GM21381 (cell line): ENCODE measurements at regions not wholly inside any gene's neighbourhood (a gene's known extent, or its start where the extent isn't known, plus 50 kb on each side); places are given as distances from the start of the nearest gene placed in this dataset.
"Not testable (repeated sequence)": the region's sequence is repeated elsewhere in the genome, so short reads cannot be mapped to it uniquely, and the experiment has no call there.

ENCODE experiments used
- ATAC-seq: cut with Tn5 transposase; IDR thresholded peaks from one replicate; pipeline ENCODE4 v1.9.1; 2021; ENCODE audit warnings: mild to moderate bottlenecking, moderate library complexity; ENCODE audit not compliant: unreplicated experiment

GRCh38 chr16:33710696-33711087 lies 251.3 kb downstream of the TP53TG3F start:
- not testable (repeated sequence) for ATAC-seq

- not testable (repeated sequence) for ATAC-seq
Observed at GRCh38 chr16:33711616-33712015, 252.2 kb downstream of the TP53TG3F start.

DNA sequence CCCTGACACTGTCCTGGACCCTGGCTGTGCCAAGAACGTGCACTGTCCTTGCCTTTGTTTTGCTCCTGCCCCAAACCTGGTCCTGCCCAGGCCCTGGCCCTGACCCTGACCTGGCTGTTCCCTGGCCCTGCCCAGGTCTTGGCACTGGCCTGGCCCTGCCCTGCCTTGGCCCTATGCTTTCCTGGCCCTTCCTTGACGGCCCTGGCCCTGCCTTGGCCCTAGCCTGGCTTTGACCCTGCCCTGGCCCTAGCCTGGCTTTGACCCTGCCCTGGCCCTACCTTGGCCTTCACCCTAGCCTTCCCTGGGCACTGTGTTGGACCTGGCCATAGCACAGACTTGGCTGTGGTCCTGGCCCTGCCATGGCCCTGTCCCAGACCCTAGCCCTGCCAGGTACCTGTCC lies 252.9 kb downstream of the TP53TG3F start:
- ATAC-seq, result not testable (repeated sequence)

DNA sequence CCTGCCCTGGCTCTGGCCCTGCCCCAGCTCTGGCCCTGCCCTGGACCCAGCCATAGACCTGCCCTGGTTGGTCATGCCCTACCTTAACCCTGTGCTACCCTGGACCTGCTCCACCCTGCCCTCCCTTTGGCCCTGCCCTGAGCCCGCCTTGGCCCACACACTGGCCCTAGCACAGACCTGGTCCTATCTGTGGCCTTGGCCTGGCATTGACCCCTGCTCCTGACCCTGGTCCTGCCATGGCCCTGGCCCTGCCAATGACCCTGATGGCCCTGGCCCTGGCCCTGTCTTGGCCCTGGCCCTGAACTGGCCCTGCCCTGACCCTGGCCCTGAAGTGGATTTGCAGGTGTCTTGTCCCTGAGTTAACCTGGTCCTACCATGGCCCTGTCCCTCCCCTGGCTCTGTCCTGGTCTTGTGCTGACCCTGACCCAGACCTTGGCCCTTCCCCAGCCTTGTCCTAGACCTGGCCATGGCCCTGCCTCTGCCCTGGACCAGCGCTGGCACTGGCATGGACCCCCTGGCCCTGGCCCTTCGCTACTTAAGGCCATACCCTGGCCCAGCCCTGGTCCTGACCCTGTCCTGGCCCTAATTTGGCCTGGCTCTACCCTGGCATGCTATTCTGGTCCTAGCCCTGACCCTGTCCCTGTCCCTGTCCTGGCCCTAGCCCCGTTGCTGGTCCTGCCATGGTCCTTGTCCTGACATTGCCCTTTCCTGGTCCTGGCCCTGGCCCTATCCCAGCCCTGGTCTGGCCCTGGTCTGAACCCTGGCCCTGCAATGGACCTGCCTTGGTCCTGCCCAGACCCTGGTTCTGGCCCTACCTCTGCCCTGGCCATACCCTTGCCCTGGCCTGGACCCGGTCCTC lies 253.7 kb downstream of the TP53TG3F start:
- not testable (repeated sequence) for ATAC-seq

DNA sequence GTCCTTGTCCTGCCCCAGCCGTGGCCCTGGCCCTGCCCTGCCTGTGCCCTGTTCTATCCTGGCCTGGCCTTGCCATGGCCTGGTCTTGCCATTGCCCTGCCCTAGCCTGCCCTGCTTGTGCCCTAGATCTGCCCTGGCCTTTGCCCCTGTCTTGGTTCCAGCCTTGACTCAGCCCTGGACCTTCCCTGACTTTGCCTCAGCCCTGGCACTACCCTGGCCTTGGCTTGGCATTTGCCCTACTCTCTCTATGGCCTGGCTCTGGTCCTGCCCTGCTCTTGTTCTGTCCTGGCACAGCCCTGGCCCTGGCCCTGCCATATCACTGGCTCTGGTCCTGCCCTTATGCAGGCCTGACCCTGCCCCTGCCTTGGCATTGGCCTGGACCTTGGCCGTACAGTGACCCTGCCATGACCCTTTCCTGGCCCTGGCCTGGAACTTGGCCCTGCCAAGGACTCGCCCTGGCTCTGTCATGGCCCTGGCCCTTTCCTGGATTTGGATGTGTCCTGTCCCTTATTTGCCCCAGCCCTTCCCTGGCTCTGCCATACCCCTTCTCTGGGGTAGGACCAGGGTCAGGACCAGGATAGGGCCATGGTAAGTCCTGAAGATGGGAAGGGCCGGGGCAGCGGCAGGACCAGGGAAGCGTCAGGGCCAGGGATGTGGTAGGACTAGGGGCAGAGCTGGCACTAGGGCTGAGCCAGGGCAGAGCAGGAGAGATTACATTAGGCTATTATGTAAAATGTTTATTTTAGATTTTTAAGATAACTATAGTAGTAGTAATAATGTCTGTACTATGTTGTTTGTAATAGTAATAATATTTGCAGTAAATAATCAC lies 254.5 kb downstream of the TP53TG3F start:
- not testable (repeated sequence) for ATAC-seq

- ATAC-seq, result not testable (repeated sequence)
Observed at GRCh38 chr16:33731167-33731566, 271.8 kb downstream of the TP53TG3F start.

GRCh38 chr16:33734650-33735049 lies 275.2 kb downstream of the TP53TG3F start:
- ATAC-seq, result not testable (repeated sequence)

GRCh38 chr16:33766869-33767765 lies 307.7 kb downstream of the TP53TG3F start:
- not testable (repeated sequence) for ATAC-seq

DNA sequence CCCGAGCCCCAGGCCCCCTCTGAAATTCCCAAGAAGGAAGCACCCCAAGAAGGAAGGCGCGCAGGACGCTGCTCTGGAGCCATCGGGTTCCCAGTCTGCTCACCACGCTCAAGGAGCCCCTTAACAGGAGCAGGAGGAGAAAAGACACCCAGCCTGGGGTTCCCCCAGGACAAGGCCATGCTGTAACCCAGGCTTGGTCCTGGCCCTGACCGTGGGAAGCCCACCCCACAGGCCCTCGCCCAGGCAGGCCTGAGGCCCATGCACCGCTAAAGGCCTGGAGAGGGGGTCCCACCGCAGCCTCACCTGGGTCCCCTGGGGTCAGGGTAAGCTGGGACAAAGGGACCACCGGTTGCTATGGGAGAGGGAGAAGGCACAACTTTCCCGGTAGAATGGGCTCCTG lies 309.3 kb downstream of the TP53TG3F start:
- ATAC-seq, result not testable (repeated sequence)

- not testable (repeated sequence) for ATAC-seq
Observed at GRCh38 chr16:33769180-33769846, 309.9 kb downstream of the TP53TG3F start.

GRCh38 chr16:33770478-33770877 lies 311.1 kb downstream of the TP53TG3F start:
- not testable (repeated sequence) for ATAC-seq

GRCh38 chr16:33771211-33771610 lies 311.8 kb downstream of the TP53TG3F start:
- ATAC-seq, result not testable (repeated sequence)

GRCh38 chr16:33773966-33774365 lies 314.6 kb downstream of the TP53TG3F start:
- not testable (repeated sequence) for ATAC-seq

- ATAC-seq, result not testable (repeated sequence)
Observed at GRCh38 chr16:33774724-33775123, 315.3 kb downstream of the TP53TG3F start.

- ATAC-seq, result not testable (repeated sequence)
Observed at GRCh38 chr16:33816328-33816944, 357.0 kb downstream of the TP53TG3F start.

GRCh38 chr16:33824736-33825135 lies 365.3 kb downstream of the TP53TG3F start:
- ATAC-seq, result not testable (repeated sequence)

- ATAC-seq, result not testable (repeated sequence)
Observed at GRCh38 chr16:33827522-33827921, 368.1 kb downstream of the TP53TG3F start.

GRCh38 chr16:33839157-33839556 lies 379.7 kb downstream of the TP53TG3F start:
- not testable (repeated sequence) for ATAC-seq

GRCh38 chr16:33844533-33844932 lies 385.1 kb downstream of the TP53TG3F start:
- ATAC-seq, result not testable (repeated sequence)
